HG02623 (cell line): ENCODE measurements at regions not wholly inside any gene's neighbourhood (a gene's known extent, or its start where the extent isn't known, plus 50 kb on each side); places are given as distances from the start of the nearest gene placed in this dataset.
"Not testable (repeated sequence)": the region's sequence is repeated elsewhere in the genome, so short reads cannot be mapped to it uniquely, and the experiment has no call there.

ENCODE experiments used
- ATAC-seq: cut with Tn5 transposase; IDR thresholded peaks from one replicate; pipeline ENCODE4 v1.9.1; 2021; ENCODE audit warnings: moderate library complexity; ENCODE audit not compliant: unreplicated experiment

DNA sequence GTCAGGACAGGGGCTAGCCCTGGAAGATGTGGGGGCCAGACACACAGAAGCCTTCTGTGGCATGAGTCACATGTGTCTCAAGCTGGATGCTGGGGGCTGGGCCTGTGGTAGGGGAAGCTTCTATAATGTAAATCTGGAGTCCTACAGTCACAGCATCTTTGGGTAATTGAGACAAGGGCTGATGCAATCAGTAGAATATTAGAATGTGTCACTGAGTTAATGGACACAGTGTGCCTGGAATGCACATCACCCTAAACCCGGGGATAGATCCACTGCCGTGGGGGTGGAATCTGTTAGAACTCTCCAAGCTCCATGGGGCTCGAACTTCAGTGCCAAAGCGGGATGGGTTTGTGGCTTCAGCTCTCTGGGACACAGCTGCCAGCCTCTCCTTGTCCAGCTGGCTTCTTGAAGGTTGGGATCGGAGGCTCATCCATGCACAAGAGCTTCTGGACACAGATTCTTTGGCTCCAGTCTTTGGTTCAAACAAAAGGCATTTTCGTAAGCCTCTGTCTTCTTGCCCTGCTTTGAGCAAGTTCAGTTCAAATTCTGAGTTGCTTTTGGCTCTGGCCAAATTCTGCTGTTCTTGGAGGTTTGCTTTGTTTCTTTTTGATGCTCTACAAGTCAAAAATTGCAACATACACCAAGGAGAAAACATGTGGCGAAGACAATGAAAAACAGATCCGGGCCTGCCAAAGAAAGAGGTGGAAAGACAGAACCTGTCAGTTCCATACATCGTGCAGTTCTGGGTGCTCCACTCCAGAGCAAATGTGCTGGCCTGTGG, 194.8 kb upstream of the ZNF32 start:
- ATAC-seq: no peak

DNA sequence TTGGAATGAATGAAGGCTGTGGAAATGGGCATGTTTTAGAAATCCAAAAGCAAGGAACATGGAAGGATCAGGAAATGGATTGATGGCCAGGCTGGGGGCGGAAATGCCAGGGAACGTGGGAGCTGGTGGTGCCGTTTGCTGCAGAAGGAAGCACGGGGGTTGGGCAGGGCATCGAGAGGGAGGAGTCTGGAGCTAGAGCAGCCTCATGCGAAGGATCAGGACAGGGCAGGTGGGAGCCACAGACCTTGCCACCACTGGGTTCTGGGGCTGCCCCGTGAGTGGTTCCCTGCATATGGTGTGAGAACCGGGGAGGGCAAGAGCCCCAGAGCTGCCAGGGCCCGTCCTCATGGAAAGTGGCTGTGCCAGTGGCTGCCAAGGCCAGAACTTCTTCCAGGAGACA, 193.8 kb upstream of the ZNF32 start:
- ATAC-seq: no peak

DNA sequence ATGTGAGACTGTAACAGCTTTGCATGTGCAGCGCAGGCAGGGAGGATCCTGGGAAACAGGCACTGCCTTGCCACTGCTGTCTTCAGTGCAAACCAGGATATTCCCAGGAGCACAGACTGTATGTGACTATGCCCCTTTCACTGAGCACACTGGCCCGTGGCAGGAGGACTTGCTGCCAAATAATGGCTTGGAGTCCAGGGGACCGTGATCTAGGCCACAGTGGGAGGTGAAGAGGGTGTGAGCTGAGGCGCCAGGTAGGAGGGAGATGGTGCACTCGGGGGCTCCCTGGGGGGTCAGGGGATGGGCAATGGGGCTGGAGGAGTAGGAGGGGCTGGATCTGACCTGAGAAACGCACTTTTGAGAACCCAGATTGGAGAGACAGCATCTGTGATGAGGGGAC, 193.4 kb upstream of the ZNF32 start:
- ATAC-seq: no peak

DNA sequence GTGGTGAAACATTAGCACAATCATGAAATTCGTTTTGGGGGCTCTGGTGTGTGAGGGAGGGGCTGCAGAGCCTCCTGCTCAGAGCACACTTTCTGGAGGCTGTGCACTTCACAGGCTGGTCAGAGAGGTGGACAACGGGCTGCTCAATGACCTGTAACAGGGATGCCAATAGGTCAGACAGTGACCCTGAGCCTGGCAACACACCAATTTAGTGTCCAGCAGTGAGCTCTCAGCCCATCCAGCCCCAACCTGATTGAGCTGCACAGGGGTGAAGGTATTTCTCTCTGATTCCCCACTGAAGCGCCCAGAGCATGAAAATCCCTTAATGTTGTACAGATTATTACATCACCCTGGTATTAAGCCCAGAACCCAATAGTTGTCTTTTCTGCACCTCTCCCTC, 191.3 kb upstream of the ZNF32 start:
- ATAC-seq: no peak

DNA sequence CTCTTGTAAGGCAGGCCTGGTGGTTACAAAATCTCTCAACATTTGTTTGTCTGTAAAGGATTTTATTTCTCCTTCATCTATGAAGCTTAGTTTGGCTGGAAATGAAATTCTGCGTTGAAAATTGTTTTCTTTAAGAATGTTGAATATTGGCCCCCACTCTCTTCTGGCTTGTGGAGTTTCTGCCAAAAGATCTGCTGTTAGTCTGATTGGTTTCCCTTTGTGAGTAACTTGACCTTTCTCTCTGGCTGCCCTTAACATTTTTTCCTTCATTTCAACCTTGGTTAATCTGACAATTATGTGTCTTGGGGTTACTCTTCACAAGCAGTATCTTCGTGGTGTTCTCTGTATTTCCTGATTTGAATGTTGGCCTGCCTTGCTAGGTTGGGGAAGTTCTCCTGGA, 186.1 kb upstream of the ZNF32 start:
- not testable (repeated sequence) for ATAC-seq

DNA sequence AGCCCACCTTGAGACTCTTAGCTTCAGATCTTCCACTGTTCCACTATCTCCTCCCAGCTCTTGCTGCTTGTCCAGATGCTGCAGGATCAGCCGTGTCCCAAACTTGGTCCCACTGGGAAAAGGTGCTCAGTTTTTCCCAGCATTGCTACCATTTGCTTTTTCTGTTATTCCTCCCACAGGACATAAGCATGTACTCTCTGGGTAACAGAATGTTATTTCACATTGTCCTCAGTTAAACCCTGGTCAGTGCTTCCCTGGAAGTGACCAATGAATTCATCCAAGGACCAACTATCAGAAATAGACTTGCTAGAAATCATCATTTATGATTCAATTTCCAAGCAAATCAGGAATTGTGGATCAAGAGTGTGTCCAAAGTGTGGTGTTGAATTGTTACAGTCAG, 179.2 kb upstream of the ZNF32 start:
- no peak for ATAC-seq

DNA sequence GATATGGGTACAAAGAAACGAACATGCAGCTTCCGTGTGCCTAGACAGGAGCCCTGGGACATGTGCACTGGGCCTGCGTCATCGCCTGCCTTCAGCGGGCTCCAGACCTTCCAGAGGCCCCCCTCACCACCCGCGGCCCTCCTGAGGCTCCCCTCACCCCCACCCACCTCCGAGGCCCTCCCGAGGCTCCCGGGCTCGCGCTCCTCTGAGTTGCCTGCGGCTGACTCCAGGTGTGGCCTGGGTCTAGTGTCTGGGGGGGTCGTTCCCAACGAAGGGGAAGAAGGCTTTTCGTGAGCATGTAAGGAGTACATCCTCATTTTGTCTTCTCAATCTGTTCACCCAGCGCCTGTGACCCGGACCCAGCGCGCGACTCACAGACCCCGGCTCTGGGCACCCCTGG, 177.3 kb upstream of the ZNF32 start:
- ATAC-seq: no peak

DNA sequence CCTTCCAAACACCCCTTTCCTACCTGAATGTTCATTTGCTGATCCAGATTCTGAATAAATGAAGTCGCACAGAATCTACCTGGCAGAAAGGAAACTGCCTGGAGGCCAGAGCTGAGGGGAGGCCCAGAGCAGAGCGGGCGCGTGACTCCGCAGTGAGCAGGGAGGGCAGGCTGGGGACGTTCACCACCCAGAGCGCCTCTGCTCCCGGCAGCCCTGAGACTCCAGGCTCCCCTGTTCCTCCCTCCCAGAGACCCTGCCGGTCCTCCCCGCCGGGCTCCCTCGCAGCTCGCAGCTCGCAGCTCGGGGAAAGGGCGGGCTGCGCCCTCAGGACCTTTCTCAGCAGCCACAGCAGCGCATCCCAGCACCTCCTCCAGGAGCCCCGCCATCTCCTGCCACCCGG, 176.7 kb upstream of the ZNF32 start:
- ATAC-seq: no peak

DNA sequence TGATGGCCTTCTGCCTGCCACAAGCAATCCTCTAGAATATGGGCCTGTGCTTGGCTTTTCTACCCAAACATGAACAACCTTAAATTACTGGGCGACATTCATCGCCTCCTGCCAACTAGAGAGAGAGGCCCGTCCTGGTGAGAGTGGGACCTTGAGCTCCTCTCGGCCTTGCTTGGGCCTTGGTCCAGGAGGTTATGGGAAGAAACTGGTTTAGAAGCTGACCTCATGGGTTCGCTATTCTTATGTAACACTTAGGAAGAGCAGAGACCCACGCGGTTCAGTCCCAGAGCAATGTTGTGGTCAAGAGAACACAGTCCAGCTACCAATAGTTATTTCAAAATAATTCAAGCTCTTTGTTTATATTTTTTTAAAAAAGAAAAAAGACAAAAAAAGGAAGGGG, 176.3 kb upstream of the ZNF32 start:
- no peak for ATAC-seq

DNA sequence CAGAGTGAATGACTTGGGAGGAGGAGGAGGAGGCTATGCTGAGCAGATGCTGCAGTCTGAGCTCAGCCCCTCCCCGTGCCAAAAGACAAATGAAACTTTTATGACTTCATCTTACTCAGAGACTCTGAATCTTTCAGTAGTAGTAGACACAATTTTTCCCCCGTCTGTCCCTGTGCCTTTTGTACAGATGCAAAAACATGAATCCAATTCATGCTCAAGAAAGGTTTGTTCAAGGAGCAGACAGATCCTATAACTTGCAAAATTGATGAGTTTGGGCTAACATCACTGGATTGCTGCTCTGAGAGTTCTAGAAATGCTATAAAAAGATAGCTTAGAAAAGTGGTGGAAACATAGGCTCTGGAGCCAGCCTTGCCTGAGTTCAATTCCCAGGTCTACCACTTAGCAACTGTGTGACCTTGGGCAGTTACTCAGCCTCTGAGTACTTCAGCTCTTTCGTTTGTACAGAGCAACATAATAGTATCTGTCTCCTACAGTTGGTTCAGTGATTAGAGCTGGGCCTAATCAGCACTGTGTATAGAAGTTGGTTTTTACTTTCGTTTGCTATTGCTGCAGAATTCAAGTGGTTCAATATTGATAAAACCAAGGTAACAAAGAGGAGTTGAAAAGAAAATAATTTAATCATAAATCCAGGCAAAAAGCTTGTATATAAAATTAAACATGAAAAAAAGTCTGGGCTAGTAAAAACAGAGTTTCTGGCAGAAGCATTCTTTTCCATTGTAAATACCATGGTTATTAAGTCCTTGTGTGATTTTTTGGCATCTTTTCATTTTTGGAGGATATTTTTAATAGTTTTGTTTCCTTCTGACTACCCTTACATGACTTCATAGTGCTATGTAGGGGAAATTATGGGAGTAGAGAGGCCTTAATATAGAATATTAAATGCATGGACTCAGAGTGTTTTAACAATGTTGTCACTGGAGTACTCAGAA, 174.2 kb upstream of the ZNF32 start:
- no peak for ATAC-seq

DNA sequence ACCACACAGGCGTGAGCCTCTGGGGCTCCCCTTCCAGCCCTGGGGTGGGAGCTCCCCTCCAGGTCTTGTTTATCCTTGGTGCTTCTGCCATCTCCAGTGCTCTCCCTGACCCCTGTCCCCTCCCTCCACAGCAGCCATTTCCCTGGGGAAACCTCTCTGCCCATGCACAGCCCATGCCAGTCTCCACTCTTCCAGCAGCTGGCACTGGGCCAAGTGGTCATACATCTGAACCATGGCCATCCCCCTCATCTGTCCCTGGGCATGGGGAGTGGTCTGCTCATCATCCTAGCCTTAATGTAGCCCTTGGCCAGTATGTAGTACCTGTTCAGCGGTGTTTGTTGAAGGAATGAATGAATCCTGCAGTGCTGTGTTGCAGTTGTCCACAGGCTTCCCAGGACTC, 172.4 kb upstream of the ZNF32 start:
- ATAC-seq: no peak

DNA sequence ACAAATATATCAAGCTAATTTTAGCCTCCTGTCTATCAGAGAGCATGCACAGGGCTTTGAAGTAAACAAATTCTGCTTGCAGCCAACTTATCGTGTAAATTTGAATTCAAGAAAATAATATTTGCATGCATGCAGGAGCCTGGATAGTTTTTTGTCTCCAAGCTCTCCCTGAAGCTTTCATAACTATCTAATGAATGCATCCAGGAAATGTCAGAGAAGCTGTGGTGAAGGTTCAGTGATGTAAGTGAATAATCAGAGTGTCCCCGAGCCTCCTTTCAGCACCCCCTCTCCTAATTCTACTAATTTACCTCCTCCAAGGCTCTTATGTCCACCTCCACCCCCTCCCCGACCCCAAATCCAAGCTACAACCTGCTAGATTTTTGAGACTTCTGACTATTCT, 172.0 kb upstream of the ZNF32 start:
- ATAC-seq: no peak

DNA sequence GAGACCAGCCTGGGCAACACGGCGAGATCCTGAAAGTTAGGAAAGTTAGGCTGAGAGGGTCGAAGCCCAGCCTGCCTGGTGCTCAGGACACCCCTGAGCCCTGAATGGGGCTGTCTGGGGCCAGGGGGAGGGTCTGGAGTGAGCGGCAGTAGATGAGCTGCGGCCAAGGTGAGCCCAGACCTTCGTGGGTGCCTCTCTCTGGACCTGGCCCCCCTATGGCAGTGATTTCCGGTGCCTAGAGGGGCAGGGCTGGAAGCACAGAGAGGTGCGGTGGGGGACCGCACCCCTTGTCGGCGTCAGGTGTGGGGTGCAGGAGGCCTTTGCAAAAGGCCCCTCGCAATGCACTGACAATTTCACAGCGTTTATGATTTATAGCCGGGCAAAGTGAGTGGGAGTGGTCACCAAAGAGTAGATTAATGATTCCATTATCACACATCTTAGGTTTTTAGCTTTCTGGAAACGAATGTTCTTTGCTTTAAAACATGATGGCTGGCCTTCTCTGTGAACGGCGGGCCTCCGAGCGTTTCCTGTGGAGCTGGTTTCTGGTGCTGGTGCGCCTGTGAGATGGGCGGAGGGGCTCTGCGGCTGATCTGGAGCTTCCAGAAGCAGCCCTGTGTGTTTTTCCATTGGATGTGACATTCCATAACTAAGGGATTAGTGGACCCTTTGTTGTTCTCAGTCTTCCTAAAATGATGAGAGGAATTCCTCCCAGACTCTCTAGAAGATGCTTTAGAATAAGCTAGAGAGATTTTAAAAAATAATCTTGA, 171.0 kb upstream of the ZNF32 start:
- ATAC-seq: no peak

DNA sequence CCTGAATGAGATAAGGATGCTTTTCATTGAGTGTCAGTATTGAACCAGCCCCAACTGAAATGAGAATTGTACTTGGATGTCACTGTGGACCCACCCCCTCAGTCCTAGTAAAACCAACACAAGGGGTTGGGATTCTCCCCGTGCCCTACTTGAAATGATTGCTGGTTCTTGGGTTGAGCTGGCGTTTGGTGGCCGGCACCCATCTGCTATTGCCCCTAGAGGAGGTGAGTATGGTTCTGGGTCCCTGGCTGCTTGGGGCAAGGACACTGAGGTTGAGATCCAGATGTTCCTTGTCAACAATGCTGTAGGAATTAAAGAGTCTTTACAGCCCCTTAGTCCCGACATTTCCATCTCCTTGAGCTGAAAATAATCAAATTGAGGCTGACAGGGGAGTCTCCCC, 170.0 kb upstream of the ZNF32 start:
- no peak for ATAC-seq

DNA sequence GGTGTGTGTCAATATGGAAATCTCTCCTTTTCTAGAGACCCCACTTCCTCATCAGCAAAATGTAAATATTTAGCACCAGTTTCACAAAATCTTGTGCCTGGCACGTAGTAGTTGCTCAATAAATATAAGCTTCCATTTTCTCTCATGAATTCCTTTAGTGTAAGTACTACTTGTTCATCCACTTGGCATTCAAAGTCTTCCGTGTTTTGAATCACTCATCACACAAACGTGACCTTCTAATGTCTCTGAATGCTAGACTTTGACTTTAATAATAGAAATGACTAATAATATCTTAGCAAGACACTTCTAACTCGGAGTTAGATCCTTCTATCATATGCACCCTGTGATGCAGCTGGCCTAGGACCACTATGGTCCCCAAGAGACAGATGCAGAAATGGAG, 168.7 kb upstream of the ZNF32 start:
- no peak for ATAC-seq

DNA sequence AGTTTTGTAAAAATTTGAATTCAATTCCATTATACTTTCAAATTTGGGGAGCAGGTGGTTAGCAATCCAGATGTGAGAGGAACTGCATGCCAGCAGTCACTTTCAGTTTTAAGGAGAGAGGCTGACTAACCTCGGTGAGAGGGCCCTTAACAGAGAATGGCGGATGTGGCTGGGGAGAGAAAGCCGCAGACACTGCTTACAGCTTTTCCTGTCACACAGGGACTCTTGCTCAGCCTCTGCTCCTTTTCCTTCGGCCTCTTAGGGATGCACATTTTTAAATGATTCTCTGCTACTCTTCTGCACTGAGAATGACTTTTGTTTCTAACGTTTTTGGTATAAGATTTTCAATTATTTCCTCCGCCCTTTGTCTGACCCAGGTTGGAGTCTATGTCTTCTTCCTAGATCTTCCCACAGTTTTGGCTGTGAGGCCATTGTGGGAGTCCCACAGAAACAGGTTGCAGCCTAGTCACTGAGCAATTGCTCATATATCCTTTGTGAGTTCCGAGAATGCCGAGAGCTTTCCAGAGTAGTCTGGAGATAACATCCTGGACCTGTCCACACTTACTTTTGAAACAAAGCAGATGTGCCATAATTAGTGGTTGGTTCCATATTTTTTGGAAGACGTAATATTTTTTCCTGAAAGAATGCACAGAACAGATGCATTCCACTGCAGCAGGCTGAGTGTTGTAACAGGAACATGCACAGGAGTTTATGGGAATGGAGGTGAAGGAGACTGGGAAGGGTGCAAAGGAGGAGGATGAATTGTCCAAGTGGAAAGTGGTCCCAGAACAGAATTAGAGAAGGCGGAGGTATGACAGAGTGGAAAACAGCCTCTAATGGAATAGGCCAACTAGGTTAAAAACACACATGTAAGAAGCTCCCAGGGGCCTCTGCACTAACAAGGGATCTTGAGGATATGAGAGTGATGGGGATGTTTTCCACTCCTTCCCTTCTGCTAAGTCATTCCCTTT, 168.0 kb upstream of the ZNF32 start:
- ATAC-seq: peak; percentile 99

DNA sequence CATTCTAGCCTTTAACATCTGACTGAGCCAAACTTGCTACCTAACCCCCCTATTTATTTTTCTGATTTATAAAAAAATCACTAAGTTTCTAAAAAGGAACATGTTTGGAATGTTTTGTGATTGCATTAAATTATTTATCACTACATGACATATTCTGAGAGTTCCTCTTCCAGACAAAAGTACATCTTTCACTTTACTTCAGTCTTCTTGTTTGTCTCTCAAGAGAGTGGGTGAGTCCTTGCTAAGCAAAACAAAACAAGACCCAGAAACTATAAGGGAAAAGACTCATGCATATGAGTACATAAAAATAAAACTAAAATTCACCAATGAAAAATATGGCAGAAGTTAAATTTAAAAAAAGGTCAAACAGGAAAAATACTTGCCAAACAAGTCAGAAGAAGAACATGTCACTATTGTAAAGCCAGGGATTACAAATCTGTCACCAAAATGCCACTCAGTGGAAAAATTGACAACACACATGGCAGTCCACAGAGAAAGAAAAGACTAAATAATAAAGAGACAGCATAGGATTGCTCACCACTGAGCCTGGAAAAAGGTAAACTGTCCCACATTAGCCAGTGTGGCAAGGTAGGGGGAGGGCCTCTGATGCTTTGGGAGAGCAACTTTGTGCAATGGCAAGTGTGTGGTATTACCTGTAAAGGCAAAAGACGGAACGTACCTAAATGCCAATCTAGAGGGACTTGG, 166.7 kb upstream of the ZNF32 start:
- ATAC-seq: no peak

DNA sequence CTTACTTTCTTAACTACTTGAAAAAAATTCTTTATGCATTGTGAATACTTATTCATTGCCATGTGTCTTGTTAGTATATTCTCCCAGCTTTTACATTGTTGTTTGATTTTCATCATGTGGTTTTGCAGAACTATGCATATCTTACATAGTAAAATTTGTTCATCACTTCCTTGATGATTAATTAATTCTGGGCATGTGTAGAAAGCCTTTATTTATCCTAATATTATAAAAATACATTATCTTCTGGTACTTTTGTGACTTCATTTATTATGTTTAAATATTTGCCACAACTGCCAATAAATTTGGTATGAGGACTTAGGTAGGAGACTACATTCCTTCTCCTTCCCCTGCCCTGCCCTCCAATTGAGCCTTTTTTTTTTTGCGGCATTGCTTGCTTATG, 166.0 kb upstream of the ZNF32 start:
- no peak for ATAC-seq

DNA sequence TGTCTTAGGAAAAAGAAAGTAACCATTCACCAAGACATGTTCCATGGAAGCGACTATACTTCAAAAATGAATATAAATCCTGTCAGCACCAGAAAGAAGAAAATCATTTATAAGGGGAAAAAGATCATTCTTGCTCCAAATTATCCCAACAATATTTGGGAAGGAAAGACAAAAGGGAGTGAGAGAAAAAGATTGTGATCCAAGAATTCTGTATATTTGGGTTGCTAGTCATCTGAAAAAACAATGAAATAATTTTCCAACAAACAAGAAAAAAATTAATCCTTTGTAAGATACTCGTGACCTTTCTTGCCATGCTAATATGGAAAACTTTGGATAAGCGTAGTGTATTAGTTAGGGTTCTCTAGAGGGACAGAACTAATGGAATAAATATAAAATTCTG, 163.2 kb upstream of the ZNF32 start:
- no peak for ATAC-seq
